HepG2 (cell line): ENCODE measurements at regions not wholly inside any gene's neighbourhood (a gene's known extent, or its start where the extent isn't known, plus 50 kb on each side); places are given as distances from the start of the nearest gene placed in this dataset.
"Not testable (repeated sequence)": the region's sequence is repeated elsewhere in the genome, so short reads cannot be mapped to it uniquely, and the experiment has no call there.

Experiments
- ATAC-seq: fragments of 200-7000 bp; cut with Tn5 transposase; 3 replicates; pipeline ENCODE4 v1.9.1; 2020; ENCODE audit warnings: mild to moderate bottlenecking, moderate library complexity
- BruUV-seq: library from RNA; stranded (reverse); fragments of 400-500 nt; replicated peaks from 2 replicates; lab custom pipeline; 2021; lab: Mats Ljungman, UMichigan
- CTCF ChIA-PET: fragments of 300-600 bp; formaldehyde crosslinking; extraction: SDS; loops from one replicate; lab custom pipeline; 2021; ENCODE audit warnings: low total read pairs, inconsistent platforms, low intra/inter-chr PET ratio; lab: Yijun Ruan, JAX
- POLR2A ChIA-PET: fragments of 350-600 bp; sonication (Branson Sonifier 250); formaldehyde crosslinking; loops from one replicate; lab custom pipeline; 2020; ENCODE audit warnings: antibody characterized with exemption, inconsistent platforms; lab: Yijun Ruan, JAX
- DNase-seq: peaks from one replicate; pipeline ENCODE4 v3.0.0-alpha.2; 2015; ENCODE audit warnings: low spot score
- FAIRE-seq: peaks from 3 replicates; lab custom pipeline; 2011; peaks lifted over from hg19 to GRCh38; lab: Jason Lieb, UNC
- H2AFZ ChIP-seq: one replicate; pipeline ENCODE4 v1.6.1; 2011; ENCODE audit warnings: low read length, inconsistent platforms
- H3K27ac ChIP-seq: fragments of 300-600 bp; 3 replicates; pipeline ENCODE4 v1.8.0; 2011; ENCODE audit warnings: mixed run types, mild to moderate bottlenecking, mixed read lengths, low read length, inconsistent platforms; ENCODE audit not compliant: insufficient read depth; ENCODE audit errors: extremely low read length
- H3K27me3 ChIP-seq, 2 experiments: fragments of 200-600 bp in 1 of 2; 2 replicates in 1 of 2; 3 replicates in 1 of 2; pipeline versions ENCODE4 v1.6.0 to v1.8.0; 2011; ENCODE audit warnings: low read length in 2 of 2, mild to moderate bottlenecking in 2 of 2, moderate library complexity in 2 of 2, inconsistent platforms in 1 of 2; ENCODE audit not compliant: insufficient read depth in 2 of 2, control insufficient read depth in 1 of 2
- H3K36me3 ChIP-seq, 2 experiments: fragments of 200-600 bp in 1 of 2; replicated peaks in 1 of 2; 2 replicates in 1 of 2; 3 replicates in 1 of 2; pipeline versions ENCODE4 v1.5.1 to v1.8.0; 2011; ENCODE audit warnings: low read length in 2 of 2, inconsistent platforms in 1 of 2; ENCODE audit not compliant: insufficient read depth in 2 of 2, control insufficient read depth in 1 of 2
- H3K4me1 ChIP-seq: 2 replicates; pipeline ENCODE4 v1.5.1; 2012; ENCODE audit warnings: low read length, inconsistent platforms; ENCODE audit not compliant: insufficient read depth
- H3K4me2 ChIP-seq: 2 replicates; pipeline ENCODE4 v1.6.0; 2011; ENCODE audit warnings: low read depth, low read length, inconsistent platforms
- H3K4me3 ChIP-seq, 3 experiments: fragments of 200-600 bp in 1 of 3; sonication (generic), shearing (Covaris generic) in 1 of 3; replicated peaks in 1 of 3; 2 replicates each; pipeline ENCODE4 v1.5.1; 2011 to 2016; ENCODE audit warnings: low read length in 3 of 3, inconsistent platforms in 2 of 3, low read depth in 2 of 3, mild to moderate bottlenecking in 2 of 3, control low read depth in 1 of 3, mixed read lengths in 1 of 3; ENCODE audit not compliant: insufficient read depth in 1 of 3
- H3K79me2 ChIP-seq: one replicate; pipeline ENCODE4 v1.6.1; 2011; ENCODE audit warnings: low read length, inconsistent platforms; ENCODE audit not compliant: insufficient read depth
- H3K9ac ChIP-seq: 2 replicates; pipeline ENCODE4 v1.6.0; 2011; ENCODE audit warnings: mild to moderate bottlenecking, low read depth, low read length, inconsistent platforms; ENCODE audit not compliant: insufficient read depth
- H3K9me3 ChIP-seq: 2 replicates; pipeline ENCODE4 v1.5.1; 2012; ENCODE audit warnings: mild to moderate bottlenecking, low read length
- H4K20me1 ChIP-seq: 2 replicates; pipeline ENCODE4 v1.6.0; 2011; ENCODE audit warnings: inconsistent platforms, mild to moderate bottlenecking, low read length, moderate library complexity; ENCODE audit not compliant: insufficient read depth
- ADNP ChIP-seq: sonication (generic); formaldehyde crosslinking; IDR thresholded peaks from 2 replicates; pipeline ENCODE4 v1.4.0; 2020; ENCODE audit warnings: missing genetic modification reagents
- CSRNP1 ChIP-seq: sonication (generic); formaldehyde crosslinking; IDR thresholded peaks from 2 replicates; pipeline ENCODE4 v1.8.1; 2023; ENCODE audit warnings: mild to moderate bottlenecking, missing genetic modification reagents
- FLYWCH1 ChIP-seq: sonication (generic); formaldehyde crosslinking; IDR thresholded peaks from 2 replicates; pipeline ENCODE4 v1.8.1; 2023; ENCODE audit warnings: mild to moderate bottlenecking, missing genetic modification reagents
- NFE2L2 ChIP-seq: fragments of 150-350 bp; IDR thresholded peaks from 2 replicates; pipeline ENCODE4 v1.6.1; 2014; ENCODE audit warnings: low read length
- SP5 ChIP-seq: IDR thresholded peaks from 2 replicates; pipeline ENCODE4 v1.6.1; 2016; ENCODE audit warnings: low read depth, borderline replicate concordance
- TFAP4 ChIP-seq: sonication (generic); IDR thresholded peaks from 2 replicates; pipeline ENCODE4 v1.6.1; 2016; ENCODE audit warnings: low read depth, borderline replicate concordance
- TRAFD1 ChIP-seq: sonication (generic); formaldehyde crosslinking; IDR thresholded peaks from 2 replicates; pipeline ENCODE4 v1.5.1; 2020; ENCODE audit warnings: missing genetic modification reagents, mild to moderate bottlenecking, borderline replicate concordance
- ZNF350 ChIP-seq: sonication (generic); formaldehyde crosslinking; IDR thresholded peaks from 2 replicates; pipeline ENCODE4 v1.4.0; 2020; ENCODE audit warnings: mild to moderate bottlenecking, low read depth, missing genetic modification reagents, borderline replicate concordance
- ZNF446 ChIP-seq: sonication (generic); formaldehyde crosslinking; IDR thresholded peaks from 2 replicates; pipeline ENCODE4 v1.5.0; 2020; ENCODE audit warnings: mild to moderate bottlenecking, missing genetic modification reagents
- ZNF563 ChIP-seq: sonication (generic); formaldehyde crosslinking; IDR thresholded peaks from 2 replicates; pipeline ENCODE4 v1.8.0; 2022; ENCODE audit warnings: mild to moderate bottlenecking, moderate library complexity, missing genetic modification reagents
- ZNF704 ChIP-seq: sonication (generic); formaldehyde crosslinking; IDR thresholded peaks from 2 replicates; pipeline ENCODE4 v1.8.1; 2023; ENCODE audit warnings: mild to moderate bottlenecking, inconsistent platforms, moderate library complexity, missing genetic modification reagents, borderline replicate concordance
- WGBS: methylation state at CpG from one replicate; pipeline ENCODE4 v1.1.6; 2017; ENCODE audit warnings: low lambda C conversion rate; 5-methylcytosine and 5-hydroxymethylcytosine counted together
- in situ Hi-C: cut with HindIII; loops from 2 replicates; pipeline ENCODE4 v1.10.0; 2017; ENCODE audit warnings: low pct_unique_long_range_greater_than_20kb; ENCODE audit not compliant: extremely low pct_ligation_motif_present
- intact Hi-C: fragments of 100-400 bp; cut with micrococcal nuclease; formaldehyde crosslinking; loops from one replicate; pipeline ENCODE4 v1.10.0; 2022; ENCODE audit not compliant: unreplicated experiment

- TF ChIP-seq NFE2L2 (no peak), CSRNP1 (no peak), TFAP4 (no peak), ADNP (no peak), ZNF350 (CRISPR knock-in tag) (no peak), TRAFD1 (CRISPR knock-in tag) (no peak), ZNF704 (CRISPR knock-in tag) (no peak), ZNF563 (no peak), FLYWCH1 (CRISPR knock-in tag) (no peak), ZNF446 (no peak), SP5 (CRISPR knock-in tag) (no peak)
- Histone ChIP-seq H3K27me3 (no peaks in the 10 kb centered on the region), H2AFZ (no peak overlapping the region), H3K9me3 (no peaks in the 10 kb centered on the region), H3K27ac (no peak overlapping the region), H3K79me2 (no peaks in the 10 kb centered on the region), H3K36me3 (no peaks in the 10 kb centered on the region), H3K9ac (no peak overlapping the region), H3K4me3 (no peak overlapping the region), H4K20me1 (no peaks in the 10 kb centered on the region), H3K4me2 (no peak overlapping the region), H3K4me1 (no peaks in the 10 kb centered on the region)
- no peak for DNase-seq
- 28% methylated on average over 8 of the region's 8 CpGs for WGBS
- no peak for FAIRE-seq
- intact Hi-C loops (no loop called here), in situ Hi-C loops (no loop called here)
- ATAC-seq = no peak
- BruUV-seq = no TSS peak
- POLR2A ChIA-PET = no interaction called here
- CTCF ChIA-PET = no interaction called here
Observed at GRCh38 chr11:83349296-83349695, 63.1 kb upstream of the CCDC90B start.

- H3K27ac ChIP-seq, H3K9ac ChIP-seq, POLR2A ChIA-PET, H3K27me3 ChIP-seq, H3K9me3 ChIP-seq, DNase-seq, H3K4me3 ChIP-seq, FAIRE-seq, intact Hi-C loops, in situ Hi-C loops, ATAC-seq, H3K36me3 ChIP-seq, H3K4me2 ChIP-seq, H3K79me2 ChIP-seq, H2AFZ ChIP-seq, H3K4me1 ChIP-seq, H4K20me1 ChIP-seq, CTCF ChIA-PET, BruUV-seq: not testable (repeated sequence)
- 45% methylated on average over 12 of the region's 12 CpGs for WGBS
Observed at GRCh38 chr11:83346706-83347105, 60.5 kb upstream of the CCDC90B start.
